HUDEP-2 (cell line): ENCODE measurements at regions not wholly inside any gene's neighbourhood (a gene's known extent, or its start where the extent isn't known, plus 50 kb on each side); places are given as distances from the start of the nearest gene placed in this dataset.
"Not testable (repeated sequence)": the region's sequence is repeated elsewhere in the genome, so short reads cannot be mapped to it uniquely, and the experiment has no call there.

Source experiments
- DNase-seq, 76 experiments: peaks; one replicate each; lab custom pipeline; 2025; ENCODE audit not compliant: unreplicated experiment in 76 of 76; lab: John Stamatoyannopoulos, UW

DNA sequence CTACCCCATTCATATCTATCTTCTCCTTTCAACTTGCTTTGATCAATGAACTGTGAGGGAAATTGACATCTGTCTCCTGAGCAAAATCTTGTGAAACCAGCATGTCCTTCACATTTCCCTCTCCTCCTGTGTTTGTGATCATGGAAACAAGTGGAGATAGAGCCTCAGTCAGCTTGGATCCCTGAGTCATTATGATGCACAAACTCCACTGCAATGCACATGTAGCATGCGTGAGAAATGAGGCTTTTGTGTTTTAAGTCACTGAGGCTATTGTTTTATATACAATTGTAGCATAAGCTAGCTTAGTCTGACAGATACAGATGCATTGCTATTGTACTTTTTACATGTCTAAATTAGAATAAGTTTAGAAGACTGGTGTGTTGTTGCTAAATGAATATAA lies 85.2 kb upstream of the HNMT start:
- DNase-seq, result no peak

- DNase-seq, result no peak
Observed at GRCh38 chr2:137881711-137882110, 82.6 kb upstream of the HNMT start.

DNA sequence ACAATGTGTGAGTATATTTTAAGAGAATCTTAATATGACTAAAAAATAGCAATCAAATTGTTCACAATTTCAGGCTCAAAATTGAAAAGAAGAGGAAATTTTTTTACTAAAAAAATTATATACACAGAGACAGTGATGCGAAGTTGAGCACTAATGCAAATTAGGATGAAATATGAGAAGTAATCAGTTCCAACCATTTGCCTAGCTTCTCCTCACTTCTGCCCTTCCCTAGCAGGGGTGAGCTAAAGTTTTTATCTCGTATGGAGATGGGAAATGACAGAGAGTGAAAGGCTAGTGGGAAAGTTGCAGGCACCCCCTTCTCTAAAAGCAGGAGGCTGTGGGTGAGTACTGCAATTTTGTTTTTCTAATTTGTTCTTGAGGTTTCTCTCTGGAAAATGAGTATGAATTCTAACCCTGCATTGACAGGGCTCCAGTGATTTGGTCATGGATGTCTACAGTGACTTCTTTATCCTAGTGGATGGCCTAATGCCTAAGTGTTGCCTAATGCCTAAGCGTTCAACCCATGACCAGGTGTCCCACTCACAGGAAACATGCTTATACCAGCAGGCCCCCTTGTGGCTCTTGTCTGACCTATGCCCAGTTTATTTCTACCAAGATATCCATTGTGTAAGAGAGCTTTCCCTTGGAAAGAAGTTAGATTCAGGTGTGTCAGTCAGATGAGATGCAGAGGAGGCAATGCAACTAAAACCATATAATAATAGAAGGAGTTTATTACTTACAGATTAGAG lies 78.0 kb upstream of the HNMT start:
- peak in 3 of 76 experiments; percentile 8 to 31 (median 11) for DNase-seq

- DNase-seq, result peak in 20 of 76 experiments; percentile 1 to 43 (median 4)
Observed at GRCh38 chr2:137888845-137889244, 75.4 kb upstream of the HNMT start.

DNA sequence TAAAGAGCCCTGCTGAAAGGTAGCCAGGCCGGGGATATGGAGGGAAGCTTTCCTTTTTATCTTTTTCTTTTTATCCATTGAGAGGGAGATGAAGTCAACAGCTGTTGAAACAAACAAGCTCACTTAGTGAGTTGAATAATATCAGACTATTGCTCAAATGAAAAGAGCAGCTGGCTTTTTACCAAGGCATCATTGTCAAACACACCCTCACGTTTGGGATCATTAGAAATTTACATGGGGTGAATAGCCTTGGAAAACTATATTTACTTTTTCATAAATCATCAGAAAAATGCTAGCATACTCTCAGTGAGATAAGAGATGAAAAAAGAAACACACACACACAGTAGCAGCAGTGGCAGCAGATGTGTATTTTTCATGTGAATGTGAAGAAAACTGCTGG lies 71.5 kb upstream of the HNMT start:
- no peak for DNase-seq

- DNase-seq, result no peak
Observed at GRCh38 chr2:137893145-137893544, 71.1 kb upstream of the HNMT start.

- no peak for DNase-seq
Observed at GRCh38 chr2:137896467-137896866, 67.8 kb upstream of the HNMT start.

DNA sequence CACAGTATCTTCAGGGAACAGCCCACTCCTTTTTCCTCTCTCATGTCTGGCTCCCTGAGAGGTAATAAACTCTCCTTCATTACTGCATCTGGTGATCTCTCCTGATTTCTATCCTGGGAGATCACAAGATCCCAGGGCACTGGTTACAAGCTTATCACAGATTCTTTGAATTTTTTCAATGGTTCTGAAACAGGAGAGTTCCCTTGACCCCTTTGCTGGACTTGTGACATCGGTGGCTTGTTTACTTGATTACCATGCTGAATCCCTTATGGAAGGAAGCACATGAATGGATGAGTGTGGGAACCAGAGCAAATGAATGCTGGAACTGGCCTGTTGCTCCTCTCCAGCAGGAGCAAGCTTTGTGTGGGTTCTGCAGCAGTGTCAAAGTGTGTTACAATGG lies 67.2 kb upstream of the HNMT start:
- no peak for DNase-seq

GRCh38 chr2:137900421-137901141 lies 63.7 kb upstream of the HNMT start:
- no peak for DNase-seq

DNA sequence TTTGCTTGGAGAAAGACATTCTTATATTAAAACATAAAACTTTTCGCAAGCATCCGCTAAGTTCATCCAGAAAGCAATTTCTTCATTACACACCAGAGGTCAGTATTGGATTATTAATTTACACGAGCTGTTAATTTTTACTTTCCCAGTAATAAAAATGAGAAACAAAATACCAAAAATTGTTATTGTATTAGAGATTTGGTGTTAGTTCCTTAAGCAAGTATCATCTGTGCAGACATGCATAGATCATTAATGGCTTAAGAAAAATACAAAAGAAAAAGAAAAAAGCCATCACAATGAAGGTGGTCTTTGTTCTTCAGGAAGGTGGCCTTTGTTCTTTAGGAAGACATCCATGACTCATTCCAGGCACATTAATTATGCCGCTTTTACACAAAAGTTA lies 53.6 kb upstream of the HNMT start:
- DNase-seq, result peak in 3 of 76 experiments; percentile 4 to 16 (median 10)

- DNase-seq, result no peak
Observed at GRCh38 chr2:137912371-137912770, 51.9 kb upstream of the HNMT start.

DNA sequence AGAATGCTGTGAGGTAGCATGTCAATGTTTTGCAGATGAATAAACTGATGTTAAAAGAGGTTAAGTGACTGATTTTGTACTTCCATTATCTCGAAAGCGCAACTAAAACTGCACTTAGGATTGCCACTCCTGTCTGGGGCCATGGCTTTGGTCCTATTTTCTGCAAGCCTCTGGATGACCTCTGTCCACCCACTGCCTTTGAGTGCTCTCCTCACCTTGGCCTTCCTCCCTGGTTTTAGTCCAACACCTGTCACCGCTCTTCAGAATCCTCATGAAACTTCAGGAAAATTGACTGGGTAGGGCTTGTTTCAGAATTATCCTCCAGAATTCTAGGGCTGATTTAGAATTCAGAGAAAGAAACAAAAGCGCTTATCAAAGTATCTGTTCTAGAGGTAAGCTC lies 51.1 kb upstream of the HNMT start:
- no peak for DNase-seq

- not testable (repeated sequence) for DNase-seq
Observed at GRCh38 chr2:137913648-137914047, 50.6 kb upstream of the HNMT start.
